GM06990 (cell line): ENCODE measurements at regions not wholly inside any gene's neighbourhood (a gene's known extent, or its start where the extent isn't known, plus 50 kb on each side); places are given as distances from the start of the nearest gene placed in this dataset.

Experiments
- DNase-seq: peaks from one replicate; pipeline ENCODE4 v3.0.0-alpha.2; 2011; ENCODE audit not compliant: insufficient read length; ENCODE audit errors: extremely low read depth
- H3K27me3 ChIP-seq: replicated peaks from 2 replicates; pipeline ENCODE4 v1.6.0; 2011; ENCODE audit warnings: low read length; ENCODE audit not compliant: control insufficient read depth, insufficient read depth
- H3K36me3 ChIP-seq: 2 replicates; pipeline ENCODE4 v1.5.1; 2011; ENCODE audit warnings: low read length; ENCODE audit not compliant: control insufficient read depth, insufficient read depth
- H3K4me3 ChIP-seq: replicated peaks from 2 replicates; pipeline ENCODE4 v1.5.1; 2011; ENCODE audit warnings: low read depth, mild to moderate bottlenecking, control low read depth, low read length
- TF ChIP-seq, protein P1 (sequence below): IDR thresholded peaks from 2 replicates; pipeline ENCODE4 v1.5.1; 2011; ENCODE audit warnings: low read length, control low read depth, mild to moderate bottlenecking, inconsistent platforms; ENCODE audit not compliant: insufficient read depth, poor library complexity, severe bottlenecking

DNA sequence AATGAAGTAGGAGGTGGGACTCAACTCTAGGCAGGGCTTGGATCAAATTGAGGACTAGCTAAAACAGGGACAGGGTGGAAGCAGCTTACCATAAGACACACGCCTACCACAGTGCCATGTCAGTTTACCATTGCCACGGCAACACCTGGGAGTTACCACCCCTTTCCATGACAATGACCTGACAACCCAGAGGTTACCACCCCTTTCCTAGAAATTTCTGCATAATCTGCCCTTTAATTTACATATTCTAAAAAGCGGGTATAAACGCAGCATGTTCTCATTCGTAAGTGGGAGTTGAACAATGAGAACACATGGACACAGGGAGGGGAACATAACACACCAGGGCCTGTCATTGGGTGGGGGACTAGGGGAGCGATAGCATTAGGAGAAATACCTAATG is 72.7 kb downstream of the GCC1 start:
- Histone ChIP-seq H3K4me3 (no peak overlapping the region), H3K36me3 (no peaks in the 10 kb centered on the region), H3K27me3 (no peaks in the 10 kb centered on the region; the same call in 1 of the 2 replicates)
- TF ChIP-seq, protein P1, sequence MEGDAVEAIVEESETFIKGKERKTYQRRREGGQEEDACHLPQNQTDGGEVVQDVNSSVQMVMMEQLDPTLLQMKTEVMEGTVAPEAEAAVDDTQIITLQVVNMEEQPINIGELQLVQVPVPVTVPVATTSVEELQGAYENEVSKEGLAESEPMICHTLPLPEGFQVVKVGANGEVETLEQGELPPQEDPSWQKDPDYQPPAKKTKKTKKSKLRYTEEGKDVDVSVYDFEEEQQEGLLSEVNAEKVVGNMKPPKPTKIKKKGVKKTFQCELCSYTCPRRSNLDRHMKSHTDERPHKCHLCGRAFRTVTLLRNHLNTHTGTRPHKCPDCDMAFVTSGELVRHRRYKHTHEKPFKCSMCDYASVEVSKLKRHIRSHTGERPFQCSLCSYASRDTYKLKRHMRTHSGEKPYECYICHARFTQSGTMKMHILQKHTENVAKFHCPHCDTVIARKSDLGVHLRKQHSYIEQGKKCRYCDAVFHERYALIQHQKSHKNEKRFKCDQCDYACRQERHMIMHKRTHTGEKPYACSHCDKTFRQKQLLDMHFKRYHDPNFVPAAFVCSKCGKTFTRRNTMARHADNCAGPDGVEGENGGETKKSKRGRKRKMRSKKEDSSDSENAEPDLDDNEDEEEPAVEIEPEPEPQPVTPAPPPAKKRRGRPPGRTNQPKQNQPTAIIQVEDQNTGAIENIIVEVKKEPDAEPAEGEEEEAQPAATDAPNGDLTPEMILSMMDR: no peak
- DNase-seq: no peak

DNA sequence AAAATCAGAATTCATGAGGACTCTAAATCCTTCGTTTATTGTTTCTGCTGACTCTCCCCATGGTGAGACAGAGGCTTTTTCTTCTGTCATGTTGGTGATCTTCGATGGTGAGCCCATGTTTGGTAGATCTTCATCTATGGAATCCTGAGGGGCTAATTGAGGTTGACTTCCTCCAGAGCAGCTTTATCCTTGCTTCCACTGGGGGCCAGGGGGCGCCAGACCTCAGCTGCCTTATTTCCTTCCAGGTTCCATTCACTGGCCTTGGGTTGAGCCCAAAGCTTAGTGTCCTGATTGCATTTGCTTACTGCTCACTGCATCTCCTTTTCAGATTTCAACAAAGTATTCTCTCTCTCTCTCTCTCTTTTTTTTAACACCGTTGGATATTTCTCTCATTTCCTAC is 80.7 kb downstream of the GCC1 start:
- Histone ChIP-seq H3K27me3 (no peaks in the 10 kb centered on the region), H3K36me3 (no peaks in the 10 kb centered on the region), H3K4me3 (no peak overlapping the region)
- TF ChIP-seq, protein P1: peak; percentile 70
- DNase-seq: no peak

DNA sequence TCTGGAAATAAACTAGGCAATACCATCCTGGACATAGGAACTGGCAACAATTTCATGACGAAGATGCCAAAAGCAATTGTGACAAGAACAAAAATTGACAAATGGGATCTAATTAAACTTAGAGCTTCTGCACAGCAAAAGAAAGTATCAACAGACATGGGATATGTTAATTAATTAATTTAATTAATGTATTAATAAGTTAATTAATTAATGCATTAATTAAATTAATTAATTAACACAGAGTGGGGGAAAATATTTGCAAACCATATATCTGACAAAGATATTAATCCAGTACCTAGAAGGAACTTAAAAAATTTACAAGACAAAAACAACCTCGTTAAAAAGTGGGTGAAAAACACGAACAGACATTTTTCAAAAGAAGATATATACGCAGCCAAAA is 83.6 kb downstream of the GCC1 start:
- TF ChIP-seq, protein P1: no peak
- H3K36me3 ChIP-seq: no peaks in the 10 kb centered on the region
- no peak overlapping the region for H3K4me3 ChIP-seq
- H3K27me3 ChIP-seq: no peaks in the 10 kb centered on the region
- DNase-seq: no peak

DNA sequence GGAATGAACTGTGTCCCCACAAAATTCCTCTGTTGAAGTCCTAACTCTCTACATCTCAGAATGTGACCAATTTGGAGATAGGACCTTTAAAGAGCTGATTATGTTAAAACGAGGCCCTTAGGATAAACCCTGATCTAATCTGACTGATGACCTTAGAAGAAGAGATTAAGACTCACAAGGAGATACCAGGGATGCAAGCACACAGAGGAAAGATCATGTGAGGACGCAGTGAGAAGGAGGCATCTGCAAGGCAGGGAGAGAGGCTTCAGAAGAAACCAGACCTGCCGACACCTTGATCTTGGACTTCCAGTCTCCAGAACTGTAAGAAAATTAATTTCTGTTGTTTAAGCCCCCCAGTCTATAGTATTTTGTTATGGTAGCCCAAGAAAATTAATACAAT is 94.9 kb upstream of the ZNF800 start:
- H3K27me3 ChIP-seq: no peaks in the 10 kb centered on the region
- TF ChIP-seq, protein P1: no peak
- DNase-seq: no peak
- H3K4me3 ChIP-seq: no peak overlapping the region
- H3K36me3 ChIP-seq: no peaks in the 10 kb centered on the region

DNA sequence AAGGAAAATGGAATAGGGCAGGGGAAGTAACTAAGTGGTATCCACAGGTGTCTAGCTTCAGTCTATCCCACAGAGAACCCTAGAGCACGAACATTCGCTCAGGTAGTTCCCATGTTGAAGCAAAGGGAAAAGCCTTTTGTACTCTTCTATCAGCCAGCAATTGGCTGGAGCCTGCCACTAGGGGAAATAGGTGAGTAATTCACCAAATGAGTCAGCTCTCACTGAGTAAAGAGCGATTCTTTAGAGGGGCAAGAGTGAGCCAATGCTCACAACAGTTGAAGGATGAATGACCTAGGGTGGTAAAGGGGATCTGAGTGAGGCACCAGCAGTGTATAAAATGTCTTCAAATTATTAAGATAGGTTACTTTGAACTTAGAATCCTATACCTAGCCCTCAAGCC is 94.1 kb upstream of the ZNF800 start:
- DNase-seq: no peak
- Histone ChIP-seq H3K27me3 (no peaks in the 10 kb centered on the region), H3K36me3 (no peaks in the 10 kb centered on the region), H3K4me3 (no peak overlapping the region)
- TF ChIP-seq, protein P1: peak; percentile 25

DNA sequence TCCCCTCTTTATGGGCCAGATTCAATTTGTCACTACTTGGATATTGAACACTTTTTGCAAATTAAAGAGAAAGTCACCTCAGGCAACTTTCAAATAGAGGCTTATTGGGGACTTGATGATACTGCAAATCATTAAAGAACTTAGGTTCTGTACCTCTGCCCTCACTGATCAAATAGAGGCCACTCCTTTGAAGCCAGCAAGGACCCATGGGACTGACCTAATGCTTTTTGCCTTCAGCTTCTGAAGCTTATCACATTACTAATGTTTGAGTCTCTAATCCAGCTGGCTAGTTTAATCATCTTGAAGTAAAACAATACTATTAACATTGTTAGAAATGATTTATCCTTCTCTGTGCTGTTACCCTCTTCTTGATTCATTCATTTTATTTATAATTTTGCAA is 93.0 kb upstream of the ZNF800 start:
- Histone ChIP-seq H3K4me3 (no peak overlapping the region), H3K27me3 (no peaks in the 10 kb centered on the region), H3K36me3 (no peaks in the 10 kb centered on the region)
- TF ChIP-seq, protein P1: no peak
- DNase-seq: no peak
